ENCODE measurements at regions not wholly inside any gene's neighbourhood (a gene's known extent, or its start where the extent isn't known, plus 50 kb on each side); places are given as distances from the start of the nearest gene placed in this dataset.
"Not testable (repeated sequence)": the region's sequence is repeated elsewhere in the genome, so short reads cannot be mapped to it uniquely, and the experiment has no call there.

GRCh38 chr12:63018273-63018672 lies 83.3 kb upstream of the PPM1H start:
- no peak overlapping the region for H3K9ac ChIP-seq (ENCODE audit: low read length)
- H3K27ac ChIP-seq (ENCODE audit: low read depth, low read length): no peak overlapping the region
- H3K4me1 ChIP-seq (ENCODE audit: control insufficient read depth, insufficient read depth, low read length): peaks cover 27% of the 10 kb centered on the region
- no peaks in the 10 kb centered on the region for H3K9me3 ChIP-seq (ENCODE audit: control insufficient read depth, insufficient read depth, low read depth, low read length)
- H3K27me3 ChIP-seq (ENCODE audit: control insufficient read depth, insufficient read depth, low read length): no peaks in the 10 kb centered on the region
- no peaks in the 10 kb centered on the region for H3K36me3 ChIP-seq (ENCODE audit: control insufficient read depth, insufficient read depth, low read length)
- H3K4me3 ChIP-seq (ENCODE audit: low read depth, low read length): no peak overlapping the region

GRCh38 chr12:63013302-63013701 lies 78.4 kb upstream of the PPM1H start:
- H3K36me3 ChIP-seq (ENCODE audit: control insufficient read depth, insufficient read depth, low read length): no peaks in the 10 kb centered on the region
- no peak overlapping the region for H3K27ac ChIP-seq (ENCODE audit: low read depth, low read length)
- no peak overlapping the region for H3K9ac ChIP-seq (ENCODE audit: low read length)
- no peak overlapping the region for H3K4me3 ChIP-seq (ENCODE audit: low read depth, low read length)
- H3K4me1 ChIP-seq (ENCODE audit: control insufficient read depth, insufficient read depth, low read length): peaks cover 6% of the 10 kb centered on the region
- no peaks in the 10 kb centered on the region for H3K27me3 ChIP-seq (ENCODE audit: control insufficient read depth, insufficient read depth, low read length)
- no peaks in the 10 kb centered on the region for H3K9me3 ChIP-seq (ENCODE audit: control insufficient read depth, insufficient read depth, low read depth, low read length)

DNA sequence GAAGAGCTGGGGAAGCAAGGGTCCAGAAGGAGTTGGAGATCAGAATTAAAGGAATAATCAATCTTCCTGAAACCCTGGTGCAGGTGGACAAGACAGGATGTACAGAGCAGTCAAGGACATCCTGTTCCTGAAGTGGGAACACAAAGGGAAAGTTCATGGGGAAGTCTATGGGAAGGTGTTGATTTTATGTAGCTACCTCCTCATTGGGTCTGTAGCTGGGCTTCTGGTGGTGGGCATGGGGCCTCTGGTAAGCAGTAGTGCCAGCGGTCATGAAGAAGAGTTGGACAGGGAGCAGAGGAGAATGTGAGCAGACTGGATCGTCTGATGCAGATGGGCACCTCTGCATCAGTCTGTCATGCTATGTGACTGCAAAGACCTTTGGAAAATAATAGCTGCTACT lies 75.7 kb upstream of the PPM1H start:
- no peaks in the 10 kb centered on the region for H3K9me3 ChIP-seq (ENCODE audit: control insufficient read depth, insufficient read depth, low read depth, low read length)
- no peak overlapping the region for H3K27ac ChIP-seq (ENCODE audit: low read depth, low read length)
- no peaks in the 10 kb centered on the region for H3K27me3 ChIP-seq (ENCODE audit: control insufficient read depth, insufficient read depth, low read length)
- H3K4me1 ChIP-seq (ENCODE audit: control insufficient read depth, insufficient read depth, low read length): no peaks in the 10 kb centered on the region
- no peaks in the 10 kb centered on the region for H3K36me3 ChIP-seq (ENCODE audit: control insufficient read depth, insufficient read depth, low read length)
- no peak overlapping the region for H3K4me3 ChIP-seq (ENCODE audit: low read depth, low read length)
- H3K9ac ChIP-seq (ENCODE audit: low read length): no peak overlapping the region

GRCh38 chr12:63008372-63008771 lies 73.4 kb upstream of the PPM1H start:
- H3K9me3 ChIP-seq (ENCODE audit: control insufficient read depth, insufficient read depth, low read depth, low read length): no peaks in the 10 kb centered on the region
- H3K4me3 ChIP-seq (ENCODE audit: low read depth, low read length): no peak overlapping the region
- H3K27ac ChIP-seq (ENCODE audit: low read depth, low read length): no peak overlapping the region
- H3K9ac ChIP-seq (ENCODE audit: low read length): no peak overlapping the region
- H3K36me3 ChIP-seq (ENCODE audit: control insufficient read depth, insufficient read depth, low read length): no peaks in the 10 kb centered on the region
- H3K4me1 ChIP-seq (ENCODE audit: control insufficient read depth, insufficient read depth, low read length): no peaks in the 10 kb centered on the region
- H3K27me3 ChIP-seq (ENCODE audit: control insufficient read depth, insufficient read depth, low read length): no peaks in the 10 kb centered on the region

GRCh38 chr12:63007726-63008125 lies 72.8 kb upstream of the PPM1H start:
- H3K27me3 ChIP-seq (ENCODE audit: control insufficient read depth, insufficient read depth, low read length): no peaks in the 10 kb centered on the region
- H3K9me3 ChIP-seq (ENCODE audit: control insufficient read depth, insufficient read depth, low read depth, low read length): no peaks in the 10 kb centered on the region
- no peak overlapping the region for H3K9ac ChIP-seq (ENCODE audit: low read length)
- no peaks in the 10 kb centered on the region for H3K4me1 ChIP-seq (ENCODE audit: control insufficient read depth, insufficient read depth, low read length)
- H3K36me3 ChIP-seq (ENCODE audit: control insufficient read depth, insufficient read depth, low read length): no peaks in the 10 kb centered on the region
- no peak overlapping the region for H3K27ac ChIP-seq (ENCODE audit: low read depth, low read length)
- H3K4me3 ChIP-seq (ENCODE audit: low read depth, low read length): no peak overlapping the region

GRCh38 chr12:63006536-63006935 lies 71.6 kb upstream of the PPM1H start:
- Histone ChIP-seq H3K4me3 (ENCODE audit: low read depth, low read length) (no peak overlapping the region), H3K27ac (ENCODE audit: low read depth, low read length) (no peak overlapping the region), H3K4me1 (ENCODE audit: control insufficient read depth, insufficient read depth, low read length) (no peaks in the 10 kb centered on the region), H3K36me3 (ENCODE audit: control insufficient read depth, insufficient read depth, low read length) (no peaks in the 10 kb centered on the region), H3K9me3 (ENCODE audit: control insufficient read depth, insufficient read depth, low read depth, low read length) (no peaks in the 10 kb centered on the region), H3K9ac (ENCODE audit: low read length) (no peak overlapping the region), H3K27me3 (ENCODE audit: control insufficient read depth, insufficient read depth, low read length) (no peaks in the 10 kb centered on the region)

- Histone ChIP-seq H3K36me3 (ENCODE audit: control insufficient read depth, insufficient read depth, low read length) (no peaks in the 10 kb centered on the region), H3K27me3 (ENCODE audit: control insufficient read depth, insufficient read depth, low read length) (no peaks in the 10 kb centered on the region), H3K4me1 (ENCODE audit: control insufficient read depth, insufficient read depth, low read length) (no peaks in the 10 kb centered on the region), H3K9ac (ENCODE audit: low read length) (no peak overlapping the region), H3K9me3 (ENCODE audit: control insufficient read depth, insufficient read depth, low read depth, low read length) (no peaks in the 10 kb centered on the region), H3K4me3 (ENCODE audit: low read depth, low read length) (no peak overlapping the region), H3K27ac (ENCODE audit: low read depth, low read length) (no peak overlapping the region)
Observed at GRCh38 chr12:63005382-63005781, 70.4 kb upstream of the PPM1H start.

DNA sequence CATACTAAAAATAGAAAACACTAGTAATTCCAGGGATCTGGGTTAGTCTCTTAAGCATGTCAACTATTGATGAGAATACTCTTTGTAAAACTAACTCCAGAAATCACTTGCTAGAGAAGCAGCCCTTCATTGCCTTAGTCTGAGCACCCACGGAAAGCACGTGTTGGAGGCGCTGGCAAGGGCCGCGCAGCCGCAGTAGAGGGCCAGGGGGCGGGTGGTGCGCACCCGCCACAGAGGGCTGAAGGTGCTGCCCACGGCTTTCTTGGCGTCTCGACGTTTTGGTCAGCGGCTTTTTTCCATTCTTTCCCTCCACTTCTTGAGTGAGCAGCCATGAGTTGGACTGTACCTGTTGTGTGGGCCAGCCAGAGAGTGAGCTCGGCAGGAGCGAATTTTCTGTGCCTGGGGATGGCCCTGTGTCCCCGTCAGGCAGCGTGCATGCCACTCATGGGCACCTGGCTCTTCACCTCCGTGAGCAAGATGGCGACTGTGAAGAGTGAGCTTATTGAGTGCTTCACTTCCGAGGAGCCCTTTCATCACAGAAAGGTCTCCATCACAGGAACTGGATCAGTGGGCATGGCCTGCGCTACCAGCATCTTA lies 68.4 kb upstream of the PPM1H start:
- H3K27me3 ChIP-seq (ENCODE audit: control insufficient read depth, insufficient read depth, low read length): no peaks in the 10 kb centered on the region
- no peak overlapping the region for H3K27ac ChIP-seq (ENCODE audit: low read depth, low read length)
- no peak overlapping the region for H3K9ac ChIP-seq (ENCODE audit: low read length)
- no peaks in the 10 kb centered on the region for H3K36me3 ChIP-seq (ENCODE audit: control insufficient read depth, insufficient read depth, low read length)
- no peaks in the 10 kb centered on the region for H3K4me1 ChIP-seq (ENCODE audit: control insufficient read depth, insufficient read depth, low read length)
- H3K4me3 ChIP-seq (ENCODE audit: low read depth, low read length): no peak overlapping the region
- H3K9me3 ChIP-seq (ENCODE audit: control insufficient read depth, insufficient read depth, low read depth, low read length): no peaks in the 10 kb centered on the region

- H3K27ac ChIP-seq (ENCODE audit: low read depth, low read length); H3K9ac ChIP-seq (ENCODE audit: low read length); H3K27me3 ChIP-seq (ENCODE audit: control insufficient read depth, insufficient read depth, low read length); H3K9me3 ChIP-seq (ENCODE audit: control insufficient read depth, insufficient read depth, low read depth, low read length); H3K36me3 ChIP-seq (ENCODE audit: control insufficient read depth, insufficient read depth, low read length); H3K4me1 ChIP-seq (ENCODE audit: control insufficient read depth, insufficient read depth, low read length); H3K4me3 ChIP-seq (ENCODE audit: low read depth, low read length): not testable (repeated sequence)
Observed at GRCh38 chr12:63002059-63002458, 67.1 kb upstream of the PPM1H start.

DNA sequence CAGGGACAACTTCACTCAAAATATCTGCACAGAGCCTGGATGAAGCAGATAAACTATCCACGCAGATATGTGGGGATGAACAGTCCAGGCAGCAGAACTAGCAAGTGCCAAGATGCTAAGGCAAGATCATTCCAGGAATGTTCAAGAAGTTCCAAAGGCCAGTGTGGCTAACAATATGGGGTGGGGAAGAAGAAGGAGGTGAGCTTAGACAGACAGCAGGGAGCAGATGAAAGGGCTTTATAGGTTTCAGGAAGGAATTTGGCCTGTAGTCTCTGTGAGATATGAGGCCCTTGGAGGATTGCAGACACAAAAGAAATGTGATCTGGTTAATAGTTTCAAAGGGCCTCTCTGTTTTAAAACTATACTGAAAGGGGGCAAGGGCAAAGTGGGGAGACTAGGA lies 63.5 kb upstream of the PPM1H start:
- no peaks in the 10 kb centered on the region for H3K36me3 ChIP-seq (ENCODE audit: control insufficient read depth, insufficient read depth, low read length)
- no peak overlapping the region for H3K27ac ChIP-seq (ENCODE audit: low read depth, low read length)
- no peaks in the 10 kb centered on the region for H3K27me3 ChIP-seq (ENCODE audit: control insufficient read depth, insufficient read depth, low read length)
- H3K9me3 ChIP-seq (ENCODE audit: control insufficient read depth, insufficient read depth, low read depth, low read length): no peaks in the 10 kb centered on the region
- no peak overlapping the region for H3K9ac ChIP-seq (ENCODE audit: low read length)
- no peak overlapping the region for H3K4me3 ChIP-seq (ENCODE audit: low read depth, low read length)
- H3K4me1 ChIP-seq (ENCODE audit: control insufficient read depth, insufficient read depth, low read length): no peaks in the 10 kb centered on the region

- Histone ChIP-seq H3K4me1 (ENCODE audit: control insufficient read depth, insufficient read depth, low read length) (no peaks in the 10 kb centered on the region), H3K27me3 (ENCODE audit: control insufficient read depth, insufficient read depth, low read length) (no peaks in the 10 kb centered on the region), H3K9me3 (ENCODE audit: control insufficient read depth, insufficient read depth, low read depth, low read length) (no peaks in the 10 kb centered on the region), H3K36me3 (ENCODE audit: control insufficient read depth, insufficient read depth, low read length) (no peaks in the 10 kb centered on the region), H3K4me3 (ENCODE audit: low read depth, low read length) (no peak overlapping the region), H3K9ac (ENCODE audit: low read length) (no peak overlapping the region), H3K27ac (ENCODE audit: low read depth, low read length) (no peak overlapping the region)
Observed at GRCh38 chr12:62995097-62995496, 60.1 kb upstream of the PPM1H start.

GRCh38 chr12:62986844-62987243 lies 51.9 kb upstream of the PPM1H start:
- no peaks in the 10 kb centered on the region for H3K27me3 ChIP-seq (ENCODE audit: control insufficient read depth, insufficient read depth, low read length)
- no peaks in the 10 kb centered on the region for H3K9me3 ChIP-seq (ENCODE audit: control insufficient read depth, insufficient read depth, low read depth, low read length)
- H3K36me3 ChIP-seq (ENCODE audit: control insufficient read depth, insufficient read depth, low read length): no peaks in the 10 kb centered on the region
- no peak overlapping the region for H3K27ac ChIP-seq (ENCODE audit: low read depth, low read length)
- H3K4me3 ChIP-seq (ENCODE audit: low read depth, low read length): no peak overlapping the region
- no peak overlapping the region for H3K9ac ChIP-seq (ENCODE audit: low read length)
- H3K4me1 ChIP-seq (ENCODE audit: control insufficient read depth, insufficient read depth, low read length): peaks cover 6% of the 10 kb centered on the region; the same call in 1 of the 2 replicates

All from HUES6 (cell line).